NCI-H2196 (cell line): ENCODE measurements at regions not wholly inside any gene's neighbourhood (a gene's known extent, or its start where the extent isn't known, plus 50 kb on each side); places are given as distances from the start of the nearest gene placed in this dataset.

Experiments
- DNase-seq: peaks from one replicate; lab custom pipeline; 2025; ENCODE audit not compliant: unreplicated experiment; lab: John Stamatoyannopoulos, UW

- no peak for DNase-seq
These were observed 315.8 kb upstream of the SATB1 start for GRCh38 chr3:18740631-18741583.

- no peak for DNase-seq
These were observed 313.9 kb upstream of the SATB1 start for GRCh38 chr3:18739099-18739433.

DNA sequence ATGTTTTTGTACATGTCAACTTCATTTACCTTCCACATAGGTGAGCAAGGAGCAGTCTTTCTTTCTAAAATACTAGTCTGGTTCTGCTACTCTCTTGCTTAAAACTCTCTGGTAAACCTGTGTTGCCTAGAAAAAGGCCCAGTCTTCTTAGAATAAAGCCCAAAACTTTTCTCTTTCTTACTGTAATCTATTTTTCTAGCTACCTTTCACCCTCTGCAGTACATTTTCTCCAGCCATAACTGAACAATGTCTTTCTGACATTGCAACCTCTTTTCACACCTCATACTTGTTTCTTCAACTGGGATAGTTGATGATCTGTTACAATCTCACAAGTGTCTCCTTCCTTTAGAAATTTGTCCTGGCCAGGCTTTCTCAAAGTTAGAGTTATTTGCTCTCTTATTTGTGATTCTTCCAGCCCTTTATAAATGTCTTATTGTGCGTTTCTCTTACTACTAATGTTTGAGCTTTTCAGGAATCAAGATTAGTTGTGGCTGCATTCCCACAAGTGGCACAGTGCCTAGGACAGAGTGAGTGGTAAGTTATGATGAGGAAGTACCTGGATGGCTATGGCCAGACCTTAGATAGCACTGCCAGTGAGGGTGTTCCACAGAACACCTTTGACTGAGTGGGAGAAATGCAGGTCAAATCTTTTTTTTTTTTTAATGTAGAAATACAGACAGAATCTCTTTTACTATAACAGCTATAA, 313.4 kb upstream of the SATB1 start:
- DNase-seq: no peak

GRCh38 chr3:18735005-18735404, 309.9 kb upstream of the SATB1 start:
- DNase-seq: no peak

DNA sequence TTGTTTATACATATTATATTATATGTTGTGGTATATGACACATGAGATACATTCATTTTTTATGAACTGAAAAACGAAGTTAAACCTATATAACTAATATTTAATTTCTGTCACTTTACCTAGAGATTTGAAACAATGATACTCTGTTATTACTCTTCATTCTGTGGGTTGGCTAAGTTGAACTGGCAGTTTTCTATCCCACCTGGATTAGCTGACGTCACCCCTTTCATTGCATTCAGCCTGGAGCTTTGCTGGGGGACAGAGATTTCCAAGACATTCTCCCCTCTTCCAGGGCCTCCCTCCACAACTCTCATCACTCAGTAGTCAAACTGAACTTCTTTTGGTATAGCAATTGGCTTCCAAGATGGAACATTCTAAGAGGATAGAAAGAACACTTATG, 309.2 kb upstream of the SATB1 start:
- no peak for DNase-seq

DNA sequence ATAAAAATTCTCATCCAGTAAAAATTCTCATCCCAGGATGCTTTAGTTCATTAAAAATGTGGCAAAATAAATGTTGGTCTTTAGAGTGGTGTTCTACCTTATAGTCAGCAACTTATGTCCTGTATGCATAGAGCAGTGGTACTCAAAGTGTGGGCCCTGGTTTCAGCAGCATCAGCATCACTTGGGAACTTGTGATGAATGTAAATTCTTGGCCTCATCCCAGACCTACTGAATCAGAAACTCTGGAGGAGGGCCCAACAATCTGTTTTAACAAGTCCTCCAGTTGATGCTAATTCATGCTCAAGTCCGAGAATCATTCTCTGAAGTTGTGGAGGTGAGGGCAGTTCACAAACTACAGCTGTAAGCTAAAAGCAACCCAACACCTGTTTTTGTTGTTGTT, 307.3 kb upstream of the SATB1 start:
- DNase-seq: no peak

GRCh38 chr3:18730491-18730890, 305.4 kb upstream of the SATB1 start:
- no peak for DNase-seq

GRCh38 chr3:18729671-18730070, 304.5 kb upstream of the SATB1 start:
- no peak for DNase-seq

DNA sequence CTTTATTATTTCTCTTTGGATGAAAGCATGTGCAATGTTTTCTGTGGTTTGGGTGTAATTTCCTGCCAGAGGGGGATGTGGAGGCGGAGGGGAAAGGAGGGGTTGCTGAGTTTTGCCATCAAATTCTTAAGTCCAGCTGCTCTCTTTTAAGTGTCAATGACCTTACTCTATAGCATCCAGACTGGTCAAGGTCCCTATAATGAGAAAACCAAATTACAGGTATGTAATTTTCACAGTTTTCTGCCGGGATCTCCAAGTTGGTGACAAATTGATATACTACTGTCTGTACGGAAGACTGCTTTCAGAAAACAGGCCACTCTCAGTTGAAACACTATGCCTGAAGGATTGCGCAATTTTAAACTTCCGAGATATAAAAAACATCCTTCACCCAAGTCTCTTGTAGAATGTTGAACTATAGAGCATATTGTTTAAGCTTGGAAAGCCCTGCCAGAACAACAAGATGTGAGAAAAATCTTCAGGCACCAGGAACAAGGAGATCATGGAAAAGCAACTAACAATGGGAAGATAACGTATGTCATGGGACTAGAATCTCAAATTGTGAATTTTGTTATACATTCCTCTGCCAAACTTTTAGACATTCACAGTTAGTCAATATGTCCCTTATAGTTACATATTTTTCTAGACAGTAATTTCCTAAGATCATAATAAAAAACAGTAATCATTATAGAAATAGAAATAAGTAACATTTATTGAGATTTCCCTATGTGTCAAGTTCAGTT, 300.7 kb upstream of the SATB1 start:
- DNase-seq: no peak

DNA sequence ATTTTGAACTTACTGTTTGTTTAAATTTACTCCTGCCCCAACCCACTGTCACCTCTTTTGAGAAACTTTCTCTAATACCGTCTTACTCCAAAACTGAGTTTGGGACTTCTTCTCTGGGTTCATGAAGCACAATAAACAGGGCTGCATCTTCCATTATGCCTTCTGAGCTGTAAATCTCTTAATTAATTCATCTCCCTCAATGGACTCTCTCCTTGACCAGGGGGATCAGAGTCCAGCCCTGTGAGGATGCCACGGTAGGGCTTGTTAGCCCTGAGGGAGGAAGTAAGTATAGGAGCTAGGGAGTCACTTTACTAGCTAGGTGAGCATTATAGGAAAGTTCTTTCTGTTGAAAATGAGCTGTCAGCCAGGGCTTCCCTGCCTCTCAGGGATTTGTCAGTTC, 299.3 kb upstream of the SATB1 start:
- no peak for DNase-seq

GRCh38 chr3:18723206-18723810, 298.2 kb upstream of the SATB1 start:
- no peak for DNase-seq

DNA sequence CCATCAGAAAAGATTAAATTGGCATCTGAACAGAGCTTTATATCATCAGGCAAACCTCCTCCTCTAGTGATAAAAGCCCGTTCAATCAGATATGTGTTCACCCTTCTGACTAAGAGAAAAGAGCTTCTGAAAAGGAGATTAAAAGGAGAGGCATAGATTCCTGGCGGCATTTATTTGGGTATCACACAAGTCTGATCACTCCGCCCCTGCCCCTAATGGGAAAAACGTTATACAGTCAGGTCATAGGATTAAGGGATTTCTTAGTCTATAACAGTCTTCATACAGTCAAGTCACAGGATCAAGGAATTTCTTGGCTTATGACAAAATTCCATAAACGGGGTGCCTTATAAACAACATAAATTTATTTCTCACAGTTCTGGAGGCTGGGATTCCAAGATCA, 295.4 kb upstream of the SATB1 start:
- no peak for DNase-seq

GRCh38 chr3:18717598-18717997, 292.5 kb upstream of the SATB1 start:
- no peak for DNase-seq

DNA sequence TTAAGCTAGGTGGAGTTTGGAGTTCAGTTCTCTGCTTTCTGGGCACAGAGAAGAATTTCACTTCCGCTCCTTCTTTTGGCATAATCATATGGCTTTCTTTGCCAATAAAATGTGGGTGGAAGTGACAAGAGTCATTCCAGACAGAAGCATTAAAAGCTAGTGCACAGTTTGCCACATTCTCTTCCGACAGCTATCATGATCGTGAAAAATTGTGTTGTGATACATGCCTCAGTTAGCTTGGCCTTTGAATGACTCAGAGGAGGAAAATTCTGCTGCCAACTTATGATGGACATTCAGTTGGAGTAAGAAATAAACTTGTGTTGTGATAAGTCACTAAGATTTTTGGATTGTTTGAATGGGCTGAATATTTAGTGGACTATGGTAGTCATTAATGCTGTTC, 291.7 kb upstream of the SATB1 start:
- DNase-seq: no peak

DNA sequence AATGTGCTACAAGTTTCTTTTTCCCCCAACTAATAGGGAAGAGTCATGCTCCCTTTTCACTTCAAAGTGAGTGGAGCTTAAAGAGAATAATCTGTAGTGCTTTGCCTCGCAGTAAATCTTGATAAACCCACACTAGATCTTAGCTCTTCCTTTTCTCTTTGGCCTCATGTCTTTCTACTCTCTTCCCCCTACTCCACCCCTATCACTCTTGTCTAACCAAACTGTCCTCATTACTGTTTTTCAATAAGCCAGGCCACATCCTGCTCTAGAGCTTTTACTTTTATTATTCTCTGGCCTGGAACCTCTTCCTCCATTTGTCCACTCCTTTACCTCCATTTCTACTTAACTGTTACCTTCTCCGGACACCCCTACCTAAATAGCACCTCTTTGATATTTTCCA, 291.0 kb upstream of the SATB1 start:
- DNase-seq: no peak

- DNase-seq: no peak
These were observed 290.1 kb upstream of the SATB1 start for GRCh38 chr3:18715208-18715607.

DNA sequence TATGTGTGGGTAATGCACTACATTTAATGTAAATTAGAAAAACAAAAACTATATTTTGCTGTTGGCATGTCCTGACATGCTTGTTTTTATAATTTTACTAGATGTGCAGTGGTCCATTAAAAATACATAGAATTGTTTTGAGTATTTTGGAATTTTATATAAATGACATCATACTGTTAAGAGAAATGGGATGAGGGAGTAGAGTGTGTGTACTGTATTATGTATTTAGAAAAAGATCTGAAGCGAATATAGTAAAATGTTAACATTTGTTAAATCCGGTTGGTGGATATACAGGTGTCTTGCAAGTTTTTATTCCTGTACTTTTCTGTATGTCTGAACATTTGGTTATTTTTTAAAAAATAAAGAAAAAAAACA, 288.4 kb upstream of the SATB1 start:
- DNase-seq: no peak

- DNase-seq: no peak
These were observed 287.8 kb upstream of the SATB1 start for GRCh38 chr3:18712713-18713576.

GRCh38 chr3:18704326-18704725, 279.2 kb upstream of the SATB1 start:
- DNase-seq: no peak

GRCh38 chr3:18703798-18704197, 278.7 kb upstream of the SATB1 start:
- DNase-seq: no peak
